GM19455 (cell line): ENCODE measurements at regions not wholly inside any gene's neighbourhood (a gene's known extent, or its start where the extent isn't known, plus 50 kb on each side); places are given as distances from the start of the nearest gene placed in this dataset.
"Not testable (repeated sequence)": the region's sequence is repeated elsewhere in the genome, so short reads cannot be mapped to it uniquely, and the experiment has no call there.

ENCODE experiments used
- ATAC-seq: cut with Tn5 transposase; IDR thresholded peaks from one replicate; pipeline ENCODE4 v1.9.1; 2021; ENCODE audit not compliant: unreplicated experiment

DNA sequence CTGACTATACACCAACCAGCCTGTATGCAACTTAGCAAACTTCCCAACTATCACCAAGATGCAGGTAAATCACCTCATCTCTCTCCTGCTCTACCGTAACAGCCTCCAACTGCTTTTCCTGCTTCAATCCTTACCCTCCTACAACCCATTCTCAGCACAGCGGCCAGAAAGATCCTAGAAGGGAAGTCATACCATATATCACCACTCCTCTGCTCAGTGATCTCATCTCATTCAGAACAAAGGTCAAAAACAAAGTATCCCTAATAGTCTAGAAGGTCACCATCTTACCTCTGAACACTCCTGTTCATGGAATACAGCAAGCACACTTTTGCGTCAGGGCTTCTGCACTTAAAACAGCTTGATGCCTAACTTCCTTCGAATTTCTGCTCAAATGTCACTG lies 62.2 kb upstream of the RNF38 start:
- ATAC-seq, result no peak

DNA sequence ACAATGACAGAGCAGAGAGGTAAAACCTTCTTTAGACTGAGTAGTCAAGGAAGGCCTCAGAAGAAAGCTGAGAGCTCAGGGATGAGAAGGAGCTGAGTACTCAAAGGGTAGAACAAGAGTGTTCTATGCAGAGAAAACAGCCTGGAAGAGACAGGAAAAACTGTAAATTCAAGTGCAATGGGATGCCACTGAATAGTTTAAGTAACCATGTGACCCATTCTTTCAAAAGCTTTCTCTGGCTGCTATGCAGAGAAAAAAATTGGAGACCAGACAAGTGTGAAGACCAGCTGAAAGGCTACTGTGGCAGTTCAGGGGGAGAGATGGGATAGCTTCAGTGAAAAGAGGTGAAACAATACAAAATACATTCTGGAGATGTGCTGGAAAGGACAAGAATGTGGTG lies 61.3 kb upstream of the RNF38 start:
- no peak for ATAC-seq

DNA sequence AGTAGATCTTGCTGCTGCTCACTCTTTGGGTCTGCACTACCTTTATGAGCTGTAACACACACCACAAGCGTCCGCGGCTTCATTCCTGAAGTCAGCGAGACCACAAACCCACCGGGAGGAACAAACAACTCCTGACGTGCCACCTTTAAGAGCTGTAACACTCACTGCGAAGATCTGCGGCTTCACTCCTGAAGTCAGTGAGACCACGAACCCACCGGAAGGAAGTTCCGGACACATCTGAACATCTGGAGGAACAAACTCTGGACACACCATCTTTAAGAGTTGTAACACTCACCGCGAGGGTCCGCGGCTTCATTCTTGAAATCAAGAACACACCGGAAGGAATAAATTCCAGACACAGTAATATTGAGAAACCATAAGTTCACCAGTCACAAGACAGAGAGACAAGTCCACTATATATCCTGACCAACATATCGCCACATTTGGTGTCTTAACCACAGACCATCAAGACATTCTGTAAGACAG lies 58.4 kb upstream of the RNF38 start:
- ATAC-seq, result not testable (repeated sequence)

DNA sequence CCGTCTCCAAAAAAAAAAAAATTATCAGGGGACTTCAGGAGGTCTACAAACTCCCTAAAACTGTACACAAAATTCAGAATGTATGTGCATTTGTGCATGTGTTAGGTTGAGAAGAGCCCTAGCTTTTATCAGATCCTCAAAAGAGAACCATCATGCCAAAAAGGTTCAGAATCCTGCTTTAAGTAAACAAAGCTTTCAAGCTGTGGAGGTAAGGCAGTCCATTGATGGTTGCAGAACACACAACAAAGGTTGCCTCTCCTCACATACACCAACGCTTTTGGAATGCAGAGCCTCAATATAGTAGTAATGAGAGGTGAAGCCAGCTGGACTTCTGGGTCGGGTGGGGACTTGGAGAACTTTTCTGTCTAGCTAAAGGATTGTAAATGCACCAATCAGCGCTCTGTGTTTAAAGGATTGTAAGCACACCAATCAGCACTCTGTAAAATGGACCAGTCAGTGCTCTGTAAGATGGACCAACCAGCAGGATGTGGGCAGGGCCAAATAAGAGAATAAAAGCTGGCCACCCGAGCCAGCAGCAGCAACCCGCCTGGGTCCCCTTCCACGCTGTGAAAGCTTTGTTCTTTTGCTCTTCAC lies 57.9 kb upstream of the RNF38 start:
- no peak for ATAC-seq

DNA sequence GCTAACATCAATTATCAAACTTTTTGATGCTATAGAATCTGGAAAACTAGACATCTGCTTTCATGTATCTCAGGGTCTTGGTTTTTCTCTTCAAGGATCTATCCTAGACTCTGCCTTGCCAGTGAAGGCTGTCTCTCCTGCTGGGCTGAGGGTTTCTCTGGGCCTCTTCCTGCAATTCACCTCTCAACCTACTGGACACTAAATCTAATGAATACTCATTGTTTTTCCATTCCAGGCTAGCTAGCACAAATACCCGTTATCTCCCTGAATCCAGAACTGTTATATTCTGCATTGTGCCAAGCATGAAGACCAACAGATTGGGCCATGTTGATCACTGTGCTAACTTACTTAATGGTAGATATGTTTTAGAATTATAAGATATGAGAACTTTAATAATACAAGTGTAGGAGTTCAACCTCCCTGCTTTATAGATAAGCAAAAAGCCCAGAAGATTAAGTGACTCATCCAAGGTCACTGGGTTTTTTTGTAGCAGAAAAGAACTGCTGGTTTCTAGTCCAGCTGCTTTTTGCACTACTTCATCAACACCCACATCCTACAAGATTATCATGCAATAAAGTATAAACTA lies 56.5 kb upstream of the RNF38 start:
- ATAC-seq, result no peak

DNA sequence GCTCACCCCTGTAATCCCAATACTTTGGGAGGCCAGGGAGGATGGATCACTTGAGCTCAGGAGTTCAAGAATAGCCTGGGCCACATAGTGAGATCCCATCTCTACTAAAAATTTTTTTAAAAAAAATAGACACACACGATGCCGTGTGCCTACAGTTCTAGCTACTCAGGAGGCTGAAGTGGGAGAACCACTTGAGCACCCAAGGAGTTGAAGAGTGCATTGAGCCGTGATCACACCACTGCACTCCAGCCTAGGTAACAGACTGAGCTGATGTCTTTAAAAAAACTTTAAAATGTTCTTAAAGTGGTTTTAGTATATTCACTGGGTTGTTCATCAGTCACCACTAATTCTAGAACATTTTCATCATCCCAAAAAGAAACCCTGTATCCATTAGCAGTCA lies 51.9 kb upstream of the RNF38 start:
- no peak for ATAC-seq

DNA sequence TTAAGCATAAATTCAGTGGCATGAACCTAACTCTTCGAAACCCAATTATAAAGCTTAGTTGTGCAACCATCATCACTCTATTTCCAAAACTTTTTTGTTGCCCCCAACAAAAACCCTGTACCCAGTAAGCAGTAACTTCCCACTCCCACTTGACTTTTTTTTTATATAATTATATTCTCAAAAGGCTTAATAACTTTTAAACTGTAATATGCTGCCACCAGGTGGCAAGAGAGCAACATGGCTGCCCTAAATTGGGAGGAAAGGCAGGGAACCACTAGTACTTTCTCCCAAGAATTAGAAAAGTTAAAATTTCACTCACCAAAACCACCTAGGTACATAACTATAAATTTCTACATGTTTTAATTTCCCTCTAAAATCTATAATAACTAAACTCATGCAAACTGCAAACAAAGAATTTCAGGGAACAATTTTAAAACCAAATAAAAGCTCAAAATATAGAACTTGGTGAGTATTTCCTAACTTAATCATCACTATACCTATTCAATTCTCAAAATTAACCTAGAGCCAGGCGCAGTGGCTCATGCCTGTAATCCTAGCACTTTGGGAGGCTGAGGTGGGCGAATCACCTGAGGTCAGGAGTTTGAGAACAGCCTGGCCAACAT lies 50.2 kb upstream of the RNF38 start:
- ATAC-seq, result no peak
